ENCODE measurements at regions not wholly inside any gene's neighbourhood (a gene's known extent, or its start where the extent isn't known, plus 50 kb on each side); places are given as distances from the start of the nearest gene placed in this dataset.

DNA sequence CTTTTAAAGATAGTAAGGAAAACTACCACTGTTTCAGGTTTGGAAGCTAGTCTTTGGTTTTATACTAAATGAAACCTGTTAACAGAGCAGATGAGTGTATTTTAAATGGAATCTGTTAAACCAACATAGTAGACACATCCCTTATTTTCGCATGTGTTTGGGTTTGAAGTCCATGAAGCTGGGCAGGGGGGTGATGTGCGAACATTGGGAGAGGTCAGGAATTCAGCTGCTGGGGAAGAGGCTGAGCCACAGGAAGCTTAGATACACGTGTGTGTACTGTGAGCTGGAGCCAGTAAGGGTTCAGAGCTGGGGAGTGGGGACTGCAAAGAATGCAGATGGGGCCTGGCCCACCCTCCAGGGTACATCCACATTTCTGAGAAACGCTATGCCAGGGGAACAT lies 176.9 kb downstream of the VAPA start:
- TF ChIP-seq, protein P1, sequence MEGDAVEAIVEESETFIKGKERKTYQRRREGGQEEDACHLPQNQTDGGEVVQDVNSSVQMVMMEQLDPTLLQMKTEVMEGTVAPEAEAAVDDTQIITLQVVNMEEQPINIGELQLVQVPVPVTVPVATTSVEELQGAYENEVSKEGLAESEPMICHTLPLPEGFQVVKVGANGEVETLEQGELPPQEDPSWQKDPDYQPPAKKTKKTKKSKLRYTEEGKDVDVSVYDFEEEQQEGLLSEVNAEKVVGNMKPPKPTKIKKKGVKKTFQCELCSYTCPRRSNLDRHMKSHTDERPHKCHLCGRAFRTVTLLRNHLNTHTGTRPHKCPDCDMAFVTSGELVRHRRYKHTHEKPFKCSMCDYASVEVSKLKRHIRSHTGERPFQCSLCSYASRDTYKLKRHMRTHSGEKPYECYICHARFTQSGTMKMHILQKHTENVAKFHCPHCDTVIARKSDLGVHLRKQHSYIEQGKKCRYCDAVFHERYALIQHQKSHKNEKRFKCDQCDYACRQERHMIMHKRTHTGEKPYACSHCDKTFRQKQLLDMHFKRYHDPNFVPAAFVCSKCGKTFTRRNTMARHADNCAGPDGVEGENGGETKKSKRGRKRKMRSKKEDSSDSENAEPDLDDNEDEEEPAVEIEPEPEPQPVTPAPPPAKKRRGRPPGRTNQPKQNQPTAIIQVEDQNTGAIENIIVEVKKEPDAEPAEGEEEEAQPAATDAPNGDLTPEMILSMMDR (IDR thresholded peaks at IDR 0.05; ENCODE audit: low read depth, low read length, poor library complexity, severe bottlenecking) = no peak
- no peak for TF ChIP-seq EZH2phosphoT487 (IDR thresholded peaks at IDR 0.05; ENCODE audit: borderline replicate concordance, low read length)
